Cardiac muscle cell (in vitro differentiated cells and primary cell): ENCODE measurements at regions not wholly inside any gene's neighbourhood (a gene's known extent, or its start where the extent isn't known, plus 50 kb on each side); places are given as distances from the start of the nearest gene placed in this dataset.

Experiments used
- DNase-seq, 2 donors: peaks; one replicate each; pipeline versions ENCODE4 v3.0.0 to v3.0.0-alpha.2; 2010 to 2017; ENCODE audit warnings: low read depth in 1 of 2, low spot score in 1 of 2
- H3K27ac ChIP-seq: fragments of 200-600 bp; sonication (generic); 2 replicates; pipeline ENCODE4 v1.5.1; 2016
- H3K27me3 ChIP-seq: fragments of 200-600 bp; sonication (generic); 2 replicates; pipeline ENCODE4 v1.6.0; 2016; ENCODE audit warnings: control low read depth
- H3K36me3 ChIP-seq: fragments of 200-600 bp; sonication (generic); 2 replicates; pipeline ENCODE4 v1.5.1; 2016; ENCODE audit warnings: control low read depth
- H3K4me1 ChIP-seq: fragments of 200-600 bp; sonication (generic); 2 replicates; pipeline ENCODE4 v1.8.1; 2017; ENCODE audit warnings: low read depth, mild to moderate bottlenecking, mixed run types
- H3K4me3 ChIP-seq: fragments of 200-600 bp; sonication (generic); 2 replicates; pipeline ENCODE4 v1.5.1; 2016; ENCODE audit warnings: mild to moderate bottlenecking
- H3K9me3 ChIP-seq: fragments of 200-600 bp; sonication (generic); 2 replicates; pipeline ENCODE4 v1.5.1; 2017; ENCODE audit warnings: low read depth, mild to moderate bottlenecking, control low read depth
- TF ChIP-seq, protein P1 (sequence below): IDR thresholded peaks from 2 replicates; pipeline ENCODE4 v1.5.1; 2012; ENCODE audit warnings: low read depth, mild to moderate bottlenecking, low read length

DNA sequence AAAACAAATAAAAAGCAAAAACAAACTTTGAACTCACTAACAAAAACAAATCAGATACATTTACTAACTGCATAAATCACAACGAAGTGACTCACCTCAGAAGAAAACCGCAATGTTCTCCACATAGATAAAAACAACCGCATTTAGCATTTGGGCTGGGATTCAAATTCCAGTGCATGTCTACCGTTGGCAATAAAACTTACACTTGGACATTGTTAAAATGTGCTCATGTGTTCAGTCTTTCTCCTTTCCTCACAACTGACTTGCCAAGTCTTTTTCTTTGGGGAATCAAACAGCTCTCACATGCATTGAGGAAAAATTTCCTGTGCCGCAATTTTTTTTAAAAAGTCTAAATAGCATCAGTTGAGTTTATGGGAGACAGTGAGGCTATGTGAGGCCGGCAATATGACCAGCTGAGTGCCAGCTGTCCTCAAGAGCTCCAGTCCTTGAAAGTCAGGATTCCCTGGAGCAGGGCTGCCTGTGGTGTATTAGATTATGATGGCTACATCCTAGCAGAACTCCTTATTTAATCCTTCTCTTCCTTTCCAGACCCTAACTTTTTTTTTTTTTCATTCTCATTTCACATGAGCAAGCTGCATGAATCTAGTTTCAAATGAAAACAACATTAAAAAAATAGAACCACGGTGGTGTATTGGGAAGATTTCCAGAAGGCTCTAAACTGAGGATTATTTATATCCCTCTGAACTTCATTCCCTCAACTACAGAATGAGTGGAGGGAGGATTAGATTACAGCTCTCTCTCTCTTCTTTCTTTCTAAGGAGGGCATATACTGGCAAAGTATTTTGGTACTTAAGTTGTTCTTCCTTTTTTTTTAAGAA lies 70.2 kb upstream of the MEIS1 start:
- no peaks in the 10 kb centered on the region for H3K36me3 ChIP-seq
- TF ChIP-seq, protein P1, sequence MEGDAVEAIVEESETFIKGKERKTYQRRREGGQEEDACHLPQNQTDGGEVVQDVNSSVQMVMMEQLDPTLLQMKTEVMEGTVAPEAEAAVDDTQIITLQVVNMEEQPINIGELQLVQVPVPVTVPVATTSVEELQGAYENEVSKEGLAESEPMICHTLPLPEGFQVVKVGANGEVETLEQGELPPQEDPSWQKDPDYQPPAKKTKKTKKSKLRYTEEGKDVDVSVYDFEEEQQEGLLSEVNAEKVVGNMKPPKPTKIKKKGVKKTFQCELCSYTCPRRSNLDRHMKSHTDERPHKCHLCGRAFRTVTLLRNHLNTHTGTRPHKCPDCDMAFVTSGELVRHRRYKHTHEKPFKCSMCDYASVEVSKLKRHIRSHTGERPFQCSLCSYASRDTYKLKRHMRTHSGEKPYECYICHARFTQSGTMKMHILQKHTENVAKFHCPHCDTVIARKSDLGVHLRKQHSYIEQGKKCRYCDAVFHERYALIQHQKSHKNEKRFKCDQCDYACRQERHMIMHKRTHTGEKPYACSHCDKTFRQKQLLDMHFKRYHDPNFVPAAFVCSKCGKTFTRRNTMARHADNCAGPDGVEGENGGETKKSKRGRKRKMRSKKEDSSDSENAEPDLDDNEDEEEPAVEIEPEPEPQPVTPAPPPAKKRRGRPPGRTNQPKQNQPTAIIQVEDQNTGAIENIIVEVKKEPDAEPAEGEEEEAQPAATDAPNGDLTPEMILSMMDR, result no peak
- H3K27ac ChIP-seq, result no peak overlapping the region
- no peaks in the 10 kb centered on the region for H3K9me3 ChIP-seq
- DNase-seq, result peak; percentile 9 to 94
- no peaks in the 10 kb centered on the region for H3K27me3 ChIP-seq
- peaks cover 14% of the 10 kb centered on the region for H3K4me1 ChIP-seq
- no peak overlapping the region for H3K4me3 ChIP-seq

DNA sequence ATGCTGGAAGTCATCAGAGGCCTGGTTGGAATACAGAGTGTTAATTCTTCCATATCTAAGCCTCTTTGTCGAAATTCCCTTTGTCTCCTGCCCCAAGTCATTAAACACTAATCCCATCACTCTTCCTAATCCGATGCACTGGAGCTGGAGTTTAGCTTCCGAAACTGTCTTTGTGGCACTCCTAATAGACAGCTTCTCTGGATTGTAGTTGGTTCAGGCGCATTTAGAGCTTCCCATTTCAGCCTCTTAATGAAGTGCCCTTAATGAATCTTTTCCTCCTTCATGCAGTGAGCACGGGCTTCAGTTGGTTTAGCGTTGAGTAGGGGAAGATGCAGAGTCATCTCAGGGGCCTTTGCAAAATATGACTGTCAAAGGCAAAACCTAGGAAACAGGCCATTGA lies 72.2 kb upstream of the MEIS1 start:
- Histone ChIP-seq H3K36me3 (no peaks in the 10 kb centered on the region), H3K4me3 (no peak overlapping the region), H3K27ac (no peak overlapping the region), H3K9me3 (no peaks in the 10 kb centered on the region), H3K4me1 (peaks cover 14% of the 10 kb centered on the region), H3K27me3 (no peaks in the 10 kb centered on the region)
- peak in 1 of 2 donors; percentile 19 for DNase-seq
- TF ChIP-seq, protein P1, result no peak

DNA sequence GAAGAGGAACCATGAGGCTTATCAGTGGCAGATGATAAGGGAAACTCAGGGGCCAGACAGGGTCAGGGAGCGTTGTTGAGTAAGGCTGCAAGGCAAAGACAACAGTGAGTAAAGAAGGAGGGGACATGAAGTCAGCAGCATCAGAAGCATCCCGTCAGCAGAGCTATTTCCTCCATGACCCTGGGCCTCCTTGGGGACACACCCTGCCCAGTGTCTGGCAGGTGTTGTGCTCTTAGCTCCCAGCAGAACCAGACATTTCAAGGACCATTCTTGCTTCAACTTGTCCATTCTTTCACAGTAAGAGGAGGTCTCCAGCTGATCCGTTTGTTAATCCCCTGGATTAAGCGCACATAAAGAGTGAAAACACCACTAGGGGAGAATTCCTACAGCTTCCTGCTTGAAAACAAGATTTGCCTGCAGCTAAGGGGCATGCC lies 88.7 kb upstream of the MEIS1 start:
- Histone ChIP-seq H3K4me1 (no peaks in the 10 kb centered on the region), H3K4me3 (no peak overlapping the region), H3K9me3 (no peaks in the 10 kb centered on the region), H3K36me3 (no peaks in the 10 kb centered on the region), H3K27me3 (no peaks in the 10 kb centered on the region), H3K27ac (no peak overlapping the region)
- no peak for DNase-seq
- TF ChIP-seq, protein P1, result no peak

DNA sequence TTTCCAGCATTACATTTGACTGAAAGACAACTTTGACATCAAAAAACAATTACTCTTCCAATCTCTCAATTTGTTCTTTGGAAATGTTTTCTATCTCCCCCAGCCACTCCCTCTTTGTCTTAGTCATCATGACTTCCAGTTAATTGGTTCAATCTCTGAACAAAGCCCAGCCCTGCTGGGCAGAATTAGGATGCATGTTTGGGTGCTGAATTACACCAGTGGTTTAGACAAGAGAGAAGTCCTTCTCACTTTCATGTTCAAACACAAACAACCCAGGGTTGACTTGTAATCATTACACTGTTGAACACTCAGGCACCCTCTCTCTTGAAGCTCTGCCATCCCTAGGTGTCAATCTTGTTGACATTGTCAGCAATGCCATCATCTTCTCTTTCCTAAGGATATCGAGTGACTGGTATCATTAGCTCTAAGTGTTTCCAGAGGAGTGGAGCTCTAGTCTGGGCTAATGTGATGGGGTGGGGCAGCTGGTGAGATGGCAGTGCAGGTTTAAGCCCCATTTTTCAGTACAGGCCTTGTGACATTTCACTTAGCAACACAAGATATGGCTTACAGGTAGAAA lies 90.8 kb upstream of the MEIS1 start:
- TF ChIP-seq, protein P1, result no peak
- Histone ChIP-seq H3K4me3 (no peak overlapping the region), H3K36me3 (no peaks in the 10 kb centered on the region), H3K9me3 (no peaks in the 10 kb centered on the region), H3K4me1 (no peaks in the 10 kb centered on the region), H3K27ac (no peak overlapping the region), H3K27me3 (no peaks in the 10 kb centered on the region)
- DNase-seq, result no peak

DNA sequence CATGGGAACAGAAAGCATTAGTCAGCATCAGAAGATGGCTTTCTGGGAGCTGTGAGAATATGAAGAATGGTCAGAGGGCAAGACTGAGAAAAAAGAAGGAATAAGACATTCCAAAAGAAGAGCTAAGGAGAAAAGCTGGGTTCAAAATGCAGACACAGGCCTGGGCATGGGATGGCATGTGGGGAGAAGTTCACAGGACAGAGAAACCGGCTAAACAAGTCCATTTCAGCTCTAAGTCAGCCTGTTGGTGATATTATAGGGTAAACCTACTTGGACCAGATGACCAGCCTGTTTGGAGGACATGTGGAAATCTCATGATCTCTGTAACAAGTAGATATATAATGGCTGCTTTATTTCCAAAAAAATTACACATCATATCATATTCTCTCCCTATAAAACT lies 91.7 kb upstream of the MEIS1 start:
- Histone ChIP-seq H3K9me3 (no peaks in the 10 kb centered on the region), H3K4me3 (no peak overlapping the region), H3K27me3 (no peaks in the 10 kb centered on the region), H3K4me1 (no peaks in the 10 kb centered on the region), H3K27ac (no peak overlapping the region), H3K36me3 (no peaks in the 10 kb centered on the region)
- DNase-seq, result no peak
- TF ChIP-seq, protein P1, result no peak
